ENCODE measurements at regions not wholly inside any gene's neighbourhood (a gene's known extent, or its start where the extent isn't known, plus 50 kb on each side); places are given as distances from the start of the nearest gene placed in this dataset.
"Not testable (repeated sequence)": the region's sequence is repeated elsewhere in the genome, so short reads cannot be mapped to it uniquely, and the experiment has no call there.

- Mint-ChIP-seq H3K27ac (no peak overlapping the region), H3K27me3 (ENCODE audit: low read depth) (peaks cover 11% of the 10 kb centered on the region), H3K4me3 (no peak overlapping the region), H3K9me3 (peaks cover 1% of the 10 kb centered on the region), H3K4me1 (ENCODE audit: low read depth) (peaks cover 5% of the 10 kb centered on the region), H3K36me3 (ENCODE audit: low read depth) (no peaks in the 10 kb centered on the region)
- intact Hi-C loops (cut with micrococcal nuclease), result no loop called here
- DNase-seq, result no peak
- CTCF ChIA-PET, result interaction anchor here (1.7 kb wide), 1 partner anchor 66 kb away, joined by 4 read pairs; no protein-coding TSS in a partner anchor
Observed at GRCh38 chr3:188975600-188976314, 196.0 kb upstream of the TPRG1 start.

DNA sequence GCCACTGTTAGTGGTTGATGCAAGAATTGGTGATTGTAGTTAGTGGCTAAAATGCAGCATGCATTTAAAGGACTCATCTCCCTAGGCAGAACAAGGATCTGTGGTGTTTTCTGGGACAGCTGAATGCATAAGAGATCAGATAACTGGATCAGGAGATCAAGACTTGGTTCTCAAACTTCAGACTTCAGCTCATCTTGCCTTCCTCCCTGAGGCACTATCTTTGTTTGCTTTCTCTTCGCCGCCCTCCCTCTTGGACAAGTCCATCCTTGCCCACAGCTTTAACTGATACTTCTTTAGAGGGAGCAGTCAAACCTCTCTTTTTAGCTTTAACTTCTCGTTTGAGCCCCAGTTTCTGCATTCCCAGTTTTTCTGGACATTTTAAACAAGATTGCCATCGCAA, 195.4 kb upstream of the TPRG1 start:
- no peak for DNase-seq
- intact Hi-C loops (cut with micrococcal nuclease), result no loop called here
- CTCF ChIA-PET, result no interaction called here
- Mint-ChIP-seq H3K9me3 (no peaks in the 10 kb centered on the region), H3K36me3 (ENCODE audit: low read depth) (no peaks in the 10 kb centered on the region), H3K4me3 (no peak overlapping the region), H3K4me1 (ENCODE audit: low read depth) (peaks cover 5% of the 10 kb centered on the region), H3K27me3 (ENCODE audit: low read depth) (peaks cover 11% of the 10 kb centered on the region), H3K27ac (no peak overlapping the region)

DNA sequence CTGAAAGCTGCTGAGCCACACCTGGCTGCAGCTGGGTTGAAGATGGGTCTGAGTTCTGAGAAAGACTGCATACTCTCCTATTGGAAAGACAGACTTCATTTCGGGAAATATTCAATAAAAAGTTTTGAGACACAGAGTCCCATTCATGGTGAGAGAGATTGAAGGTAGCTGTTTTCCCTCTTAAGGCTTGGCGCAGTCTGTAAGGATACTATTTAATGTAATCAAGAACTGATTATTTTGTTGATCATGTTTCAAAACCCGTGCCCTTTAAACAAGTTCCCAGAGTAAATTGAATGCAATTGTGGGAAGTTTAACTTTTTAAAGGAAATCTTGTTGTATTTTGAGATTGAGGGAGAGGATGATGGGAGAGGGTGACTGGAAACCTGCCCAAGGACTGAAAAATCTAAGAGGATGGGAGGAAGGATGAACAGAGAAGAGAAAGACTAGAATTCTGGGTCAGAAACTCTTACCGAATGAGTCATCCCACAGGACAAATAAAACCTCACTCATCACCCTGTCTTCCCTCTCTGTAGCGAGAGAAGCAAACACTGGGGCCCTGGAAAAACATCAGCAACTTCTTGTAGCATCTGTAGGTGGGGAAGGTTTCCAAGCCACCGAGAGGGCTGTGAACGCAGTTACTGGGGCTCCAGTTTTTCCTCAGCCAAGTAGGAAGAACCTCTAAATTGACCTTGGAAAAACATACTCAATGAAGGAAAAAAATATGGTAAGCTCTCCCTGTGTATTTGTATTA, 193.2 kb upstream of the TPRG1 start:
- Mint-ChIP-seq H3K36me3 (ENCODE audit: low read depth) (no peaks in the 10 kb centered on the region), H3K4me3 (no peak overlapping the region), H3K27me3 (ENCODE audit: low read depth) (peaks cover 4% of the 10 kb centered on the region), H3K27ac (no peak overlapping the region), H3K9me3 (no peaks in the 10 kb centered on the region), H3K4me1 (ENCODE audit: low read depth) (peaks cover 5% of the 10 kb centered on the region)
- CTCF ChIA-PET, result no interaction called here
- no peak for DNase-seq
- intact Hi-C loops (cut with micrococcal nuclease), result no loop called here

- H3K27me3 Mint-ChIP-seq (ENCODE audit: low read depth), result peaks cover 4% of the 10 kb centered on the region
- intact Hi-C loops (cut with micrococcal nuclease), result no loop called here
Observed at GRCh38 chr3:188979248-188979647, 192.5 kb upstream of the TPRG1 start.

GRCh38 chr3:188979669-188980310, 192.0 kb upstream of the TPRG1 start:
- CTCF ChIA-PET, result no interaction called here
- H3K9me3 Mint-ChIP-seq, result no peaks in the 10 kb centered on the region
- H3K27me3 Mint-ChIP-seq (ENCODE audit: low read depth), result peaks cover 4% of the 10 kb centered on the region
- DNase-seq, result no peak
- intact Hi-C loops (cut with micrococcal nuclease), result no loop called here
- H3K4me1 Mint-ChIP-seq (ENCODE audit: low read depth), result peaks cover 4% of the 10 kb centered on the region
- no peak overlapping the region for H3K27ac Mint-ChIP-seq
- no peaks in the 10 kb centered on the region for H3K36me3 Mint-ChIP-seq (ENCODE audit: low read depth)
- no peak overlapping the region for H3K4me3 Mint-ChIP-seq

More at GRCh38 chr3:188979248-188979647, 192.5 kb upstream of the TPRG1 start:
- H3K9me3 Mint-ChIP-seq, result no peaks in the 10 kb centered on the region
- no peak for DNase-seq
- CTCF ChIA-PET, result no interaction called here
- H3K27ac Mint-ChIP-seq, result no peak overlapping the region
- peaks cover 5% of the 10 kb centered on the region for H3K4me1 Mint-ChIP-seq (ENCODE audit: low read depth)
- no peaks in the 10 kb centered on the region for H3K36me3 Mint-ChIP-seq (ENCODE audit: low read depth)
- no peak overlapping the region for H3K4me3 Mint-ChIP-seq

DNA sequence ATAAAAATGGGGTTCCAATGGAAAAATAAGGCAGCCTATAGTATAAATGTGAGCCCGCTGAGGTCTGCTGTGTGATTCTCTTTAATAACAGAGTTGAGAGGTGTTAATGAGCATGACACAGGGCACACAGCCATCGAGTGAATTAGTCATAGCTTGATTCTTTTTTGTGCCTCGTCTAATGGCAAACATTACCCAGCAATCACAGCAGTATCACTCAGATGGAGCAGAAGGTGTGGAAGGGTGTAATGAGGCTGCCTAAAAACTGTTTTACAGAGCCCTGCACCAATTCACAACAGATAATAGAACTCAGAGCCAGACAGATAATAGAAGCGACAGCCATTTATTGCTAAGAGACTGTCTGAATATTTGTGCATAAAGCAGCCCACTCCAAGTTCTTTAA, 178.6 kb upstream of the TPRG1 start:
- H3K36me3 Mint-ChIP-seq (ENCODE audit: low read depth), result no peaks in the 10 kb centered on the region
- H3K4me1 Mint-ChIP-seq (ENCODE audit: low read depth), result no peaks in the 10 kb centered on the region
- DNase-seq, result no peak
- CTCF ChIA-PET, result interaction anchor here (0.7 kb wide), 1 partner anchor 241 kb away, joined by 3 read pairs; no protein-coding TSS in a partner anchor
- no peak overlapping the region for H3K27ac Mint-ChIP-seq
- intact Hi-C loops (cut with micrococcal nuclease), result no loop called here
- no peak overlapping the region for H3K4me3 Mint-ChIP-seq
- H3K9me3 Mint-ChIP-seq, result no peaks in the 10 kb centered on the region
- H3K27me3 Mint-ChIP-seq (ENCODE audit: low read depth), result peaks cover 4% of the 10 kb centered on the region

DNA sequence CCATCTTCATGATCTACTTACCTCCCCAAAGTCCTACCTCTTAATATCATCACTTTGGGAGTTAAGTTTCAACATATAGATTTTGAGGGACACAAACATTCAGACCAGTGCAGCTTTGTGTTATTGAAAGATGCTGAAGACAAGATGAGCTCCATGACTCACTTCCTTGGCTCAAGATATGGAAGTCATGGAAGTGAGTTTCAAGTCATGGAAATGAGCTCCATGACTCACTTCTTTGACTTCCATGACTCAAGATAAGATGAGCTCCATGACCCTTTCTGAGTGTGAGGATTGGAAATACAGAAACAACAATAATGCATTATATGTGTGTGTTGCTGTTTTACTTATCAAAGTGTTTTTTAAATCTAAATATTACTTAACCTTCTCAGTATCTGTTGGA, 170.2 kb upstream of the TPRG1 start:
- H3K4me3 Mint-ChIP-seq, result no peak overlapping the region
- DNase-seq, result no peak
- intact Hi-C loops (cut with micrococcal nuclease), result no loop called here
- CTCF ChIA-PET, result interaction anchor here (1.5 kb wide), 1 partner anchor 1261 kb away, joined by 3 read pairs; no protein-coding TSS in a partner anchor
- H3K9me3 Mint-ChIP-seq, result no peaks in the 10 kb centered on the region
- peaks cover 2% of the 10 kb centered on the region for H3K27me3 Mint-ChIP-seq (ENCODE audit: low read depth)
- H3K36me3 Mint-ChIP-seq (ENCODE audit: low read depth), result no peaks in the 10 kb centered on the region
- no peak overlapping the region for H3K27ac Mint-ChIP-seq
- no peaks in the 10 kb centered on the region for H3K4me1 Mint-ChIP-seq (ENCODE audit: low read depth)

GRCh38 chr3:189003410-189003809, 168.4 kb upstream of the TPRG1 start:
- no peak overlapping the region for H3K27ac Mint-ChIP-seq
- peaks cover 2% of the 10 kb centered on the region for H3K9me3 Mint-ChIP-seq
- no peak for DNase-seq
- H3K4me1 Mint-ChIP-seq (ENCODE audit: low read depth), result no peaks in the 10 kb centered on the region
- H3K4me3 Mint-ChIP-seq, result no peak overlapping the region
- peaks cover 2% of the 10 kb centered on the region for H3K27me3 Mint-ChIP-seq (ENCODE audit: low read depth)
- CTCF ChIA-PET, result interaction anchor here (0.6 kb wide), 1 partner anchor 1440 kb away, joined by 3 read pairs; no protein-coding TSS in a partner anchor
- intact Hi-C loops (cut with micrococcal nuclease), result no loop called here
- no peaks in the 10 kb centered on the region for H3K36me3 Mint-ChIP-seq (ENCODE audit: low read depth)

- intact Hi-C loops (cut with micrococcal nuclease), result no loop called here
- CTCF ChIA-PET, result interaction anchor here (2.4 kb wide), 1 partner anchor 28 kb away, joined by 6 read pairs; no protein-coding TSS in a partner anchor
Observed at GRCh38 chr3:189013224-189013888, 158.4 kb upstream of the TPRG1 start.

DNA sequence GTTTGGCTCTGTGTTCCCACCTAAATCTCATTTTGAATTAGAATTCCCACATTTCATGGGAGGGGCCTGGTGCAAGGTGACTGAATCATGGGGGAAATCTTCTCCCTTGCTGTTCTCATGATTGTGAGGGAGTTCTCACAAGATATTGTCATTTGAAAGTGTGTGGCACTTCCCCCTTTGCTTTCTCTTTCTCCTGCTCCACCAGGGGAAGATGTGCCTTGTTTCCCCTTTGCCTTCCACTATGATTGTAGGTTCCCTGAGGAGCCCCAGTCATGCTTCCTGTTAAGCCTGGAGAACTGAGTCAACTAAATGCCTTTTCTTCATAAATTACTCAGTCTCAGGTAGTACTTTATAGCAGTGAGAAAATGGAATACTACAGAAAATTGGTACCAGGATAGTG, 157.2 kb upstream of the TPRG1 start:
- Mint-ChIP-seq H3K4me1 (ENCODE audit: low read depth) (peaks cover 14% of the 10 kb centered on the region), H3K9me3 (peaks cover 25% of the 10 kb centered on the region), H3K27ac (no peak overlapping the region), H3K36me3 (ENCODE audit: low read depth) (peaks cover 2% of the 10 kb centered on the region), H3K27me3 (ENCODE audit: low read depth) (peaks cover 2% of the 10 kb centered on the region), H3K4me3 (no peak overlapping the region)
- DNase-seq, result no peak
- CTCF ChIA-PET, result no interaction called here
- intact Hi-C loops (cut with micrococcal nuclease), result no loop called here

More at GRCh38 chr3:189013224-189013888, 158.4 kb upstream of the TPRG1 start:
- Mint-ChIP-seq H3K4me3 (no peak overlapping the region), H3K4me1 (ENCODE audit: low read depth) (peaks cover 14% of the 10 kb centered on the region), H3K36me3 (ENCODE audit: low read depth) (peaks cover 2% of the 10 kb centered on the region), H3K27me3 (ENCODE audit: low read depth) (peaks cover 2% of the 10 kb centered on the region), H3K9me3 (peaks cover 25% of the 10 kb centered on the region), H3K27ac (no peak overlapping the region)
- DNase-seq, result no peak

- H3K27me3 Mint-ChIP-seq (ENCODE audit: low read depth); H3K36me3 Mint-ChIP-seq (ENCODE audit: low read depth); H3K9me3 Mint-ChIP-seq; DNase-seq; H3K27ac Mint-ChIP-seq; H3K4me1 Mint-ChIP-seq (ENCODE audit: low read depth); intact Hi-C loops (cut with micrococcal nuclease); H3K4me3 Mint-ChIP-seq; CTCF ChIA-PET: not testable (repeated sequence)
Observed at GRCh38 chr3:189022576-189023466, 148.9 kb upstream of the TPRG1 start.
